Hematopoietic multipotent progenitor cell (in vitro differentiated cells): ENCODE measurements at regions not wholly inside any gene's neighbourhood (a gene's known extent, or its start where the extent isn't known, plus 50 kb on each side); places are given as distances from the start of the nearest gene placed in this dataset.
"Not testable (repeated sequence)": the region's sequence is repeated elsewhere in the genome, so short reads cannot be mapped to it uniquely, and the experiment has no call there.

Experiments
- DNase-seq, 3 donors: peaks; one replicate each; pipeline ENCODE4 v3.0.0-alpha.2; 2011 to 2015; ENCODE audit warnings: low read depth in 2 of 3, low spot score in 2 of 3

DNA sequence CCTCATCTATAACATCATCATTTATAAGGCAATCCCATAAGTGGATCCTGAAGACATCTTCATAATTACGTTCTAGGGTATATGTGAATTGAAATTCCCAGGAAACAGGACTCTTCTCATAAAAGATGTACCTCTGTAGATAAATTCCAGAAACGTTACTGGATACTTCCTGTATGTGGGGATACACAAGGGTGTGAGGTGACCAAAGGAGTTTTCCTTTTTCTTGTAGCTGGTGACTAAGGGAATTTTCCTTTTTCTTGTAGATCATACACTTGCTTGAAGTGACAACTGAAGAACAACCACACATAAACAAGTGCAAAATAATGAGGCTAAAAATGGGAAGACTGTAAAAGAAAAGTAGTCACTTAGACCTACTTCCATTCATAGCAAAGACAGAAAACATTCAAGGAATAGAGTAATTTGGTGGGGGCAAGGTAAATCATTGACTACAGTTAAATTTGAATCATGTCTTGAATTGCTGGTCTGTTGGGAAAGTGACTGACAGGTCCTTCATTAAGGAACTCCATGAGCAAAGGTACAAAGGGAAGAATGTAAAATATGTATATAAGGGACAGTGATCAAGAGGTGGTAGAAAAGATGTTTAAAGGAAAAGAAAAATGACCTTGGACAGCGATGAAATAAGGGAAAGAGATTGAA, 53.2 kb upstream of the UBE2E3 start:
- no peak for DNase-seq

DNA sequence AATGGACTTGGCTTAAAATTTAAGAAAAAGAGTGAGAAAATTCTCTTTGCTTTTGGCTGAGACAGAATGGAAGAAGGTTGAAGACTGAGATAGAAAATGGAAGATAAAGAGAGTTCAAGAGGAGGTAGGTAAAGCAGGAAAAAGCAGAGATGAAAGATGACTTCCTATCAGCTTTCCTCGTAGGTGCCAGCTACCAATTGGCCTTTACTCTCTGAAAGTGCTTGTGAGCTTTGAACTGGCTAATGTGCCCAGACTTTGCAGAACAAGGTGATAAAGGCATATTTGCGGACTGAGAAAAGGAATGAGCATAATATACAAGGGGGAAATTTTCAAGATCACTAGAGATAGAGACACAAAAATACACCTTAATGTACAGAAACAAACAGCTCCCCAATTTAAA, 54.7 kb upstream of the UBE2E3 start:
- no peak for DNase-seq

- DNase-seq, result no peak
These were observed 56.3 kb upstream of the UBE2E3 start for GRCh38 chr2:180924063-180924462.

- no peak for DNase-seq
These were observed 69.4 kb upstream of the UBE2E3 start for GRCh38 chr2:180910831-180911665.

DNA sequence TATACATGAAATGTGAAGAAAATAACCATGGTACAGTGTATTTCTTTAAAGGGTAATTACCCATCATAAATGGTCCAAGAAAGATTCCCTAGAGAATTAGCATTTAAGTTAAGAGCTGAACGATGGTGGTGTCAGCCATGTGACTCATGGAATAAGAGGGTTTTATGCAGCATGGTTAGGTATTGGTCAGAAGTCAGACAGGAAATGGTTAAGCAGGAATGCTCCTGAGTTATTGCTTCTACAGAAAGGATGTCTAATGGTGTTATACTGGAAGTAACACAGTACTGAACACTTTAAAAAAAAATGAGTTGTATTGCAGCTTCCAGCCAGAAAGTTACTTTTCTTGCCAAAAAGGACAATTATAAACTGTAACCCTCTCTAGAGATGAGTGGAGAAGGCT, 72.7 kb upstream of the UBE2E3 start:
- no peak for DNase-seq

- DNase-seq, result no peak
These were observed 74.9 kb upstream of the UBE2E3 start for GRCh38 chr2:180905461-180905860.

GRCh38 chr2:180905002-180905401, 75.4 kb upstream of the UBE2E3 start:
- DNase-seq, result no peak

- DNase-seq, result no peak
These were observed 79.1 kb upstream of the UBE2E3 start for GRCh38 chr2:180901331-180901730.

DNA sequence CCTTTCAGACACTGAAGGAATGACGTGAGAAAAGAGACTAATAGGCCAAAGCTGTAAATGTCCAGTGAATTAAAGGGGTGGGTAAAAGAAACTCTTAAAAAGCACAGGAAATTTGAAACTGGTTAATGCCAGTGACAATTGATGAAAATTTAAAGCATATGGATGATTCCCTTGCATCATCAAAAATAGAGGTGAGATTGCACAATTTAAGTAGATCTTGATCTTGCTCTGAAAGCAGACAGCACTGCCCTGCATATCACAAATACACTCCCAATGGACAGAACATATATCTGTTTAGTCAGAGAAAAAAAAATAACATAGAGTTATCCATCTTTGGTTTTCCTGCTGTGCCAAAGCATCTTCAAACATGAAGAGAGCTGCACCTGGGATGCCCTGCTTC, 86.7 kb upstream of the UBE2E3 start:
- DNase-seq, result no peak

GRCh38 chr2:180892091-180892490, 88.3 kb upstream of the UBE2E3 start:
- no peak for DNase-seq

DNA sequence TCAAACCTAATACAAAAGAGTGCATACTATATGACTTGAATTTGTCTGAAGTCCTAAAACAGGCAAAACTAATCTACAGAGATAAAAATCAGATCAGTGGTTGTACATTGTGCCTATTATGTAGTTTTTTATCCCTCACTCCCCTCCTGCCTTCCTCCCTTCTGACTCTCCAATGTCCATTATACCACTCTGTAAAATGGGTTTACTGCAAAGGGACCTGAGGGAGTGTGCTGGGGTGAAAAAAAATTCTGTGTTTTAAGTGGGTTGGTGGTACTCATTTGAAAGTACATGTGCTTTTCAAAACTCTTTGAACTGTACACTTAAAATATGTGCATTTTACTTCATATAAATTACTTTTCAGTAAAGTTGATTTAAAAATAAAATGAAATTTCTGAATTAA, 89.0 kb upstream of the UBE2E3 start:
- DNase-seq, result no peak

DNA sequence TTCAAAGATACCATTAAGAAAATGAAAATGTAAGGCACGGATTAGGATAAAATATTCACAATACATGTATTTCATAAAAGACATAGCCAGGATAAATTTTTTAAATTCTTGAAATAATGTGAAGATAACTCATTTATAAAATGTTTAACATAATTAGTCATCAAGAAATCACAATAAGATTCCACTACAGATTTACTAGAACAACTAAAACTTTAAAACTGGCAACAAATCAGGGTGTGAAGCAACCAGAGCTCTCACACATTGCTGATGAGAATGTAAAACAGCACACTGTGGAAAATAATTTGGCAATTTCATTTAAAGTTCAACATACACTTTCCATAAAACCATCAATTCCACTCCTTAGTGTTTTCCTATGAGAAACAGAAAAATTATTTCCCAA, 89.6 kb upstream of the UBE2E3 start:
- no peak for DNase-seq

DNA sequence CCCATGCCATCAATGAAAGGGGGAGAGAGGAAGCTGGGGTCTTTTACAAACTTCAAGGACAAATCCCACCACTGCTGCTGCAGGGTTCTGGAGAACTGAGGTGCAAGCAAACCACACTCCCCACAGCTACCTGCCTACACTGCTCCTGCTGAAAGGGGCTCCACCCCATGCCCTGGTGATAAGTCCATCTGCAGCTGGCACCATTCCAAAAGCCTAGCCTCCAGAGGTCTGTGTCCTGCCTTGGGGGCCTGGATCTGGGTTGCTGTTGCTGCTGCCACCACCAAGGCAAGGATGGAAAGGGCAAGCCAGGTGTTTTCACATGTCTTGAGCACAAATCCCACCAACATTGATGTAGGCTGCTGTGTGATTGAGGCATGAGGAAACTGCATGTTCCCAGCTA, 97.4 kb upstream of the UBE2E3 start:
- no peak for DNase-seq

DNA sequence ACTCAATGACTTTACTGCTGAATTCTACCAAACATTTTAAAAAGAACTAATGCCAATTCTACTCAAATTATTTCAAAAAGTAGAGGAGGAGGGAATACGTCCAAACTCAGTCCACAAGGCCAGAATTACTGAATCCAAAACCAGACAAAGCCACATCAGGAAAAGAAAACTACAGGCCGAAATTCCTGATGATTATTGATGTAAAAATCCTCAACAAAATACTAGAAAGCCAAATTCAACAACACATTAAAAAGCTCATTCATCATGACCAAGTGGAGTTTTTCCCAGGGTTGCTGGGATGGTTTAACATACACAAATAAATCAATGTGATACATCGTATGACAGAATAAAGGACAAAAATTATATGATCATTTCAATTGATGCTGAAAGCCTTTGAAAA, 103.9 kb upstream of the UBE2E3 start:
- no peak for DNase-seq

- no peak for DNase-seq
These were observed 107.2 kb upstream of the UBE2E3 start for GRCh38 chr2:180873219-180873618.

GRCh38 chr2:180872781-180873180, 107.6 kb upstream of the UBE2E3 start:
- DNase-seq, result not testable (repeated sequence)

- no peak for DNase-seq
These were observed 108.2 kb upstream of the UBE2E3 start for GRCh38 chr2:180872255-180872654.

DNA sequence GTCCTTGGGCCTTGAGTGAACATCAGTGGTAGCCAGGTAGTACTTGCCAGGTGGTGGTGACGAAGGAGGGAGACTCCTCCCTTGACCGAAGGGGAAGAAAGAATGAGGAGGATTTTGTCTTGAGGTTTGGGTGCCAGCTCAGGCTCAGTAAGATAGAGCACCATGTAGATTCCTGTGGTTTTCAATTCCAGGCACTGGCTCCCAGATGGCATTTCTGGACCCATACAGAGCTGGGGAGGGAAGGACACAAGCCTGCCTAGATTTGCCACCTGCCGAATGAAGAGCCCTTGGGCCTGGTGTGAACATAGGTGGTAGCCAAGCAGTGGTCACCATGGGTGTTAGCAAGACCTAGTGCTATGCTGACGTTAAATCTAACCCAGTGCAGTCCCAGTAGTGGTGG, 108.8 kb upstream of the UBE2E3 start:
- DNase-seq, result no peak

- DNase-seq, result no peak
These were observed 130.6 kb upstream of the UBE2E3 start for GRCh38 chr2:180849851-180850250.

DNA sequence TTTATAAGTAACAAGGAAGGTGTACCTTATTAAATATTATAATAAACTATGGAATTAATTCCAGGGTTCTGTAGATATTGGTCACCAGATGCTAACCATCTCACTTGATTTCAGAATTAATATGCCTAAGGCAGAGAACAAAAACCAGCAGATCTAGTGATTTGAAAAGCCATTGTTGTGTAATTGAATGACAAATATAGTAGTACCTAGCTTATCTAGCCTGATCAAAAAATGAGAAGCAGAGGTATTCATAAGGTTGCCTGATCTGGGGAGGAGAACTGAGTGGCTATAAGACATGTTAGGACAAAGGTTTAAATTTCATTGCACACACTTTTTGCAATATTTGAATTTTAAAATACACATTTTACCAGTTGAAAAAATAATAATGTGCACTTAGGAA, 132.0 kb upstream of the UBE2E3 start:
- no peak for DNase-seq

- no peak for DNase-seq
These were observed 133.5 kb upstream of the UBE2E3 start for GRCh38 chr2:180846756-180847472.

DNA sequence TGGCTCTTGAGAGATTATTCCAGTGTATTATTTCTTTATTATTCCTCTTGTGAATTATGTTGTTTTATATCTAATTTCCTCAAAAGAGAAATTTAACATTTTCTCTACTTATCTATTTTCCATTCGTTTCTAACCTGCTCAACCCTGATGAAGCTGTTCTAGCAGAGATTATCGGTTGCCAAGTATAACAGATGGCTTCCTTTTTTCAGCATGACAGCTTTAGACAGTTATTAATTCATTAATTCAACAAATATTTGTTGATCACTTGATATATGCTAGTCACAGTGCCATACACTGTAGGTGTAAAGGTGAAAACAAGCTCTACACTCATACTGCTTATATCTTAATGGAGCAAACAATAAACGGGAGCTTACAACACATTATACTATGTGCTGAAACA, 137.9 kb upstream of the UBE2E3 start:
- DNase-seq, result no peak
